Type B pancreatic cell (in vitro differentiated cells): ENCODE measurements at regions not wholly inside any gene's neighbourhood (a gene's known extent, or its start where the extent isn't known, plus 50 kb on each side); places are given as distances from the start of the nearest gene placed in this dataset.

ENCODE experiments used
- DNase-seq: peaks from one replicate; pipeline ENCODE4 v3.0.0; 2021; ENCODE audit warnings: mixed read lengths; ENCODE audit not compliant: unreplicated experiment; ENCODE audit errors: extremely low spot score
- H3K27ac Mint-ChIP-seq: 2 replicates; pipeline ENCODE4 v1.8.0; 2021; ENCODE audit warnings: mild to moderate bottlenecking, mixed read lengths
- H3K27me3 Mint-ChIP-seq: 2 replicates; pipeline ENCODE4 v1.8.0; 2021; ENCODE audit warnings: mixed read lengths
- H3K36me3 Mint-ChIP-seq: 2 replicates; pipeline ENCODE4 v1.8.0; 2021; ENCODE audit warnings: mixed read lengths
- H3K4me1 Mint-ChIP-seq: one replicate; pipeline ENCODE4 v1.8.0; 2021; ENCODE audit warnings: mixed read lengths; ENCODE audit not compliant: unreplicated experiment
- H3K4me3 Mint-ChIP-seq: 2 replicates; pipeline ENCODE4 v1.8.0; 2021; ENCODE audit warnings: mild to moderate bottlenecking, mixed read lengths
- H3K9me3 Mint-ChIP-seq: 2 replicates; pipeline ENCODE4 v1.8.0; 2021; ENCODE audit warnings: mixed read lengths
- TF ChIP-seq, protein P1 (sequence below): fragments of 200-600 bp; sonication (generic); conservative IDR thresholded peaks from 2 replicates; pipeline ENCODE4 v1.5.0; 2021; ENCODE audit warnings: antibody characterized with exemption, mild to moderate bottlenecking

DNA sequence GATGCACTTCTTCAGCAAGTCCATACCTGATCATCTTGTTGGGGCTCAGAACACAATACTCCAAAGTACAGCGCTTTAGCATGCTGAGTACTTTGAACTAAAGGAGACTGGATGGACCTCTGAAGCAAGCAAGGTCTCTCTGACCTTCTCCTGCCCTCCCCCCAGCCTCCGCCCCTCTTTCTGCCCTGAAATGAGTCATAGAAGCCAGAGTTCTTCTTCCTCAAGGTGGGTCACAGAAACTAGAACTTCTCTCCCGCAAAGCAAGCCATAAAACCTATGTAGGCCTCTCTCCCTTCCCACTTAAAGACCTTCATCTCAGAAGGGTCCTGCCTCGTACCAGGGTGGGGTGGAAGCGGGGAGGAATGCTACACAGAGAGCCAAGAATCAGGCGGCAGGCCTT, 230.5 kb upstream of the PROK2 start:
- no peak for DNase-seq
- H3K9me3 Mint-ChIP-seq: no peaks in the 10 kb centered on the region
- no peaks in the 10 kb centered on the region for H3K36me3 Mint-ChIP-seq
- TF ChIP-seq, protein P1, sequence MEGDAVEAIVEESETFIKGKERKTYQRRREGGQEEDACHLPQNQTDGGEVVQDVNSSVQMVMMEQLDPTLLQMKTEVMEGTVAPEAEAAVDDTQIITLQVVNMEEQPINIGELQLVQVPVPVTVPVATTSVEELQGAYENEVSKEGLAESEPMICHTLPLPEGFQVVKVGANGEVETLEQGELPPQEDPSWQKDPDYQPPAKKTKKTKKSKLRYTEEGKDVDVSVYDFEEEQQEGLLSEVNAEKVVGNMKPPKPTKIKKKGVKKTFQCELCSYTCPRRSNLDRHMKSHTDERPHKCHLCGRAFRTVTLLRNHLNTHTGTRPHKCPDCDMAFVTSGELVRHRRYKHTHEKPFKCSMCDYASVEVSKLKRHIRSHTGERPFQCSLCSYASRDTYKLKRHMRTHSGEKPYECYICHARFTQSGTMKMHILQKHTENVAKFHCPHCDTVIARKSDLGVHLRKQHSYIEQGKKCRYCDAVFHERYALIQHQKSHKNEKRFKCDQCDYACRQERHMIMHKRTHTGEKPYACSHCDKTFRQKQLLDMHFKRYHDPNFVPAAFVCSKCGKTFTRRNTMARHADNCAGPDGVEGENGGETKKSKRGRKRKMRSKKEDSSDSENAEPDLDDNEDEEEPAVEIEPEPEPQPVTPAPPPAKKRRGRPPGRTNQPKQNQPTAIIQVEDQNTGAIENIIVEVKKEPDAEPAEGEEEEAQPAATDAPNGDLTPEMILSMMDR: no peak
- peaks cover 24% of the 10 kb centered on the region for H3K4me1 Mint-ChIP-seq
- H3K4me3 Mint-ChIP-seq: no peak overlapping the region
- peaks cover 6% of the 10 kb centered on the region for H3K27me3 Mint-ChIP-seq
- H3K27ac Mint-ChIP-seq: peak overlapping the region; percentile 25

DNA sequence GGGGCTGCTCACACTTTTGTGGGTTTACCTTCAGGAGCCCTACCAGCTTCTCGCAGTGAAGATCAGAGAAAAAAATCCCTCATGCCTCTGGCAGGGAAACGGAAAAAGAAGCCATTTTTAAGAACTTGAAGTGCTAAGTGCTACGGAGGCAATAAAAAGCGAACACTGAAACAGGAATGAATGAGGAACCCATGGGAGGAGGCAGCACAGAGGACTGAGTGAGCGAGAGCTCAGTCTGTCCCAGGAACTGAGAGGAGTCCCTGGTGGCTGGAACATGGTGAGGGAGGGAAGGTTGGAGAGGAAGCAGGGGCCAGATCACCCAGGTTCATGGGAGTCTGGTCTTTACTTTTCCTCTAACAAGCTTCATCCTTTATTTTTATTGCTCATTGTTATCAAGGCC, 228.1 kb upstream of the PROK2 start:
- Mint-ChIP-seq H3K9me3 (no peaks in the 10 kb centered on the region), H3K36me3 (no peaks in the 10 kb centered on the region), H3K4me1 (peaks cover 22% of the 10 kb centered on the region), H3K4me3 (no peak overlapping the region), H3K27me3 (peaks cover 9% of the 10 kb centered on the region), H3K27ac (no peak overlapping the region)
- no peak for DNase-seq
- TF ChIP-seq, protein P1: no peak

DNA sequence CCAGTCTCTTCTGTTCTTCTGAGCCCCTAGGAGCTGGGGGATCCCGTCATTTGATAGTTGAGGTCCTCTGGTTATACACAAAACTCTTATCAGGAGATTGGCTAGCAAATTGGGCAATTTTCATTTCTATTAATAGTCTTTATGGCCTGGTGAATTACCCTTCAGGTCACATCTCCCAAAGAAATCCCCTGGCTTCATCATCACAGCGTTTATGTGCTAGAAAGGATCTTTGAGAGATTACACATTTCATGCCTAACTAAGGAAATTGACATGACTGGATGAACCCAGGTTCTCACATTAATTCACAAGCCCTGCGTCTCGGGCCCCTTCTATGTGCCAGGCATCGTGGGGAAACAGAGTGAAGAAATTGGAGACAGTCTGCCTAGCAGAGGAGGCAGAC, 227.4 kb upstream of the PROK2 start:
- Mint-ChIP-seq H3K4me1 (peaks cover 17% of the 10 kb centered on the region), H3K27me3 (peaks cover 9% of the 10 kb centered on the region), H3K27ac (no peak overlapping the region), H3K36me3 (no peaks in the 10 kb centered on the region), H3K4me3 (no peak overlapping the region), H3K9me3 (no peaks in the 10 kb centered on the region)
- DNase-seq: no peak
- TF ChIP-seq, protein P1: no peak

DNA sequence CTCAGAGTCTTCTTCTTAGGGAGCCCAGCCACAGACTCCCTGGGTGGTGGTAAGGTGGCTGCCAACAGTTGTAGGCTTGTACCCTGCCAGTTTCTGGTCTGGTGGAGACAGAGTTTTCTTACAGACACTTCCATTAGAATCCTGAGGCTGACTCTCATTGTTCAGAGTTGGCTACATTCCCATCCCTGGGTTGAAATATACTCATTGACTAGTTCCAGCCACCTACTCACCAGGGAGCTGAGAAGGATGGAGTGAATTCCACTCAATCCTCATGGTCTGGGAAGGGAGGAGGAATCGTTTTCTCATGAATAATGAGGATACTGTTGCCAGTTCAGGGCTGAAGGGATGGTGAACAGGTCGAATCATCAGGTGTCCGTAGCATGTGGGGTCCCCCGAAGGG, 226.5 kb upstream of the PROK2 start:
- peaks cover 9% of the 10 kb centered on the region for H3K27me3 Mint-ChIP-seq
- DNase-seq: no peak
- H3K9me3 Mint-ChIP-seq: no peaks in the 10 kb centered on the region
- H3K4me3 Mint-ChIP-seq: no peak overlapping the region
- no peak overlapping the region for H3K27ac Mint-ChIP-seq
- H3K4me1 Mint-ChIP-seq: peaks cover 17% of the 10 kb centered on the region
- H3K36me3 Mint-ChIP-seq: no peaks in the 10 kb centered on the region
- TF ChIP-seq, protein P1: no peak

DNA sequence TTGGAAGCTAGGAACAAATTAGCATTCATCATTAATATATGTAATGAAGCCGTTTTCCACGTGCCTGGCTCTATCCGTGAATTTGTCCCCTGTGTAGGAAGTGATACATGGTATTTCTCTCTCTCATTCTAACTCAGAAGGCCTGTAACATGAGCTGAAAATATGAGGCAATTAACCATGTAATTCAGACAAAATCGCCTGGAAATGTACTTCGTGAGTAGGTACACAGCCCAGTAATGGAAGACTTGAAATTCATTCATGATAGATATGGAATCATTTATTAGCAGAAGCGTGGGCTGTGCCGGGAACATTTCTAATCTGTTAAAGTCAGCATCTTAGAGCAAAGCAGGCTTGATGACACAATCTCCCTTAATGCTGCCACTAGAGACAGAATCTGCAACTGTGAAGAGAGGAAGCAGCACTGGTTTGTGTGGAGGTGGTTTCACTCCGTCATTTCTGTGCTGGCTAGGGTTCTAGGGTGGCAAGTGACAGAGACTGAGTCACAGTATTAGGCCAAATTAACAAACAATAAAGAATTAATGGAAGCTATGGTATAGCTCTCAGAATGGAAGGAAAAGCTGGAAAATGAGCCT, 225.0 kb upstream of the PROK2 start:
- H3K4me1 Mint-ChIP-seq: peaks cover 17% of the 10 kb centered on the region
- no peaks in the 10 kb centered on the region for H3K36me3 Mint-ChIP-seq
- TF ChIP-seq, protein P1: no peak
- no peaks in the 10 kb centered on the region for H3K9me3 Mint-ChIP-seq
- H3K4me3 Mint-ChIP-seq: no peak overlapping the region
- no peak for DNase-seq
- H3K27me3 Mint-ChIP-seq: peaks cover 6% of the 10 kb centered on the region
- H3K27ac Mint-ChIP-seq: no peak overlapping the region
